ENCODE measurements at regions not wholly inside any gene's neighbourhood (a gene's known extent, or its start where the extent isn't known, plus 50 kb on each side); places are given as distances from the start of the nearest gene placed in this dataset.

DNA sequence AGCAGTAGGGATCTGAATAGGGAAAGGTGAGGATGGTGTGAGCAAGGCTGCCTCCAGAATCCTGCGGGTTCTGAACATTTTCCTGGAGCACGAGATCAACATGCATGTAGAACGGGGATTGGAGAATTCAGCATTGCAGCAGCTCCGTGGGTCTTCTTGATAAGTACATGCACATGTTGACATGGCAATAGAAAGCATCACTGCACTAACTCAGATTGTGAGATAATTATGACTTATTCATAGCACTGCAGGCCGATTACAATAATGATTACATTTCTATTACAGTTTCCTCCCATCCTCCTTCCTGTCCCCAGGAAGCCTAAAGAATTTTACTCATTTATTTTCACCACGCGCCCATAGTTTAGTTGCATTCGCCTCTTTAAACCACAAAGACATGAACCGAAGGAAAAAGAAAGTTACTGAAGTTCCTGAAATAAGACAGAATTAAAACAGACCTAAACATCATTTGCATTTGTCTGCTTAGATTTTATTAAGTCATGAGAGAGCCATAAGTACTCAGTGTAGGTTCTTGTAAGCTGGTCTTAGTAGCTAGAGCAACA is 61.3 kb upstream of the ARX start:
- Histone ChIP-seq H3K9me3 (ENCODE audit: insufficient read depth, low read length) (no peaks in the 10 kb centered on the region), H3K9ac (ENCODE audit: insufficient read length, low read depth) (no peak overlapping the region), H3K36me3 (ENCODE audit: insufficient read depth, insufficient read length, low read length) (no peaks in the 10 kb centered on the region), H3K27me3 (ENCODE audit: insufficient read depth, insufficient read length) (no peaks in the 10 kb centered on the region), H3K4me1 (ENCODE audit: insufficient read depth, insufficient read length) (no peaks in the 10 kb centered on the region), H3K4me3 (ENCODE audit: insufficient read length, low read depth) (no peak overlapping the region)
- TF ChIP-seq SUZ12 (IDR thresholded peaks at IDR 0.05; ENCODE audit: extremely low read depth, insufficient read depth, insufficient read length) (no peak), YY1 (IDR thresholded peaks at IDR 0.05; ENCODE audit: insufficient read depth, insufficient read length) (no peak), ZNF274 (IDR thresholded peaks at IDR 0.05; ENCODE audit: low read depth, low read length) (no peak)
- no peak for DNase-seq (ENCODE audit: low read depth, low spot score)

- Histone ChIP-seq H3K4me1 (ENCODE audit: insufficient read depth, insufficient read length) (no peaks in the 10 kb centered on the region), H3K36me3 (ENCODE audit: insufficient read depth, insufficient read length, low read length) (no peaks in the 10 kb centered on the region), H3K9me3 (ENCODE audit: insufficient read depth, low read length) (no peaks in the 10 kb centered on the region), H3K4me3 (ENCODE audit: insufficient read length, low read depth) (no peak overlapping the region), H3K9ac (ENCODE audit: insufficient read length, low read depth) (no peak overlapping the region), H3K27me3 (ENCODE audit: insufficient read depth, insufficient read length) (no peaks in the 10 kb centered on the region)
- TF ChIP-seq ZNF274 (IDR thresholded peaks at IDR 0.05; ENCODE audit: low read depth, low read length) = no peak
- TF ChIP-seq SUZ12 (IDR thresholded peaks at IDR 0.05; ENCODE audit: extremely low read depth, insufficient read depth, insufficient read length) = no peak
- TF ChIP-seq YY1 (IDR thresholded peaks at IDR 0.05; ENCODE audit: insufficient read depth, insufficient read length) = no peak
- DNase-seq (ENCODE audit: low read depth, low spot score) = no peak
Measured at GRCh38 chrX:25072247-25072646, 56.5 kb upstream of the ARX start.

DNA sequence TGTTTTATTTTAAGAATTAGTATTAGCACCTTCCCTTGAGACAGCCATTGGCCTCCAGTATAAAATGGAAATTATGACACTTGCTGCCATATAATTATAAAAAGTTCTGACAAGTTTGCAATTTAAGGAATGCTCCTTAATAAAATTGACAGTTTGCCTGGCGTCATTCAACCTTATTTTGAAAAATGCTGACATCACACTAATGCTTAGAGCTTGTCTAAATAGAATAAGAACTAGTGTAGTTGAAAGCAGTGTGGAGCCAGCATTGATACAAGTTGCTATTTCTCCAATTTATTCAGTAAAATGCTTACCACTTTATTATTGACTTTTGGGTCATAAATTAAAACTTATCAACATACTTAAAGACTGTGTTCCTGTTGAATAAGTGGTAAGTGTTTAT is 54.3 kb upstream of the ARX start:
- no peak for TF ChIP-seq SUZ12 (IDR thresholded peaks at IDR 0.05; ENCODE audit: extremely low read depth, insufficient read depth, insufficient read length)
- Histone ChIP-seq H3K9me3 (ENCODE audit: insufficient read depth, low read length) (no peaks in the 10 kb centered on the region), H3K36me3 (ENCODE audit: insufficient read depth, insufficient read length, low read length) (no peaks in the 10 kb centered on the region), H3K4me3 (ENCODE audit: insufficient read length, low read depth) (no peak overlapping the region), H3K27me3 (ENCODE audit: insufficient read depth, insufficient read length) (no peaks in the 10 kb centered on the region), H3K9ac (ENCODE audit: insufficient read length, low read depth) (no peak overlapping the region), H3K4me1 (ENCODE audit: insufficient read depth, insufficient read length) (no peaks in the 10 kb centered on the region)
- DNase-seq (ENCODE audit: low read depth, low spot score) = no peak

DNA sequence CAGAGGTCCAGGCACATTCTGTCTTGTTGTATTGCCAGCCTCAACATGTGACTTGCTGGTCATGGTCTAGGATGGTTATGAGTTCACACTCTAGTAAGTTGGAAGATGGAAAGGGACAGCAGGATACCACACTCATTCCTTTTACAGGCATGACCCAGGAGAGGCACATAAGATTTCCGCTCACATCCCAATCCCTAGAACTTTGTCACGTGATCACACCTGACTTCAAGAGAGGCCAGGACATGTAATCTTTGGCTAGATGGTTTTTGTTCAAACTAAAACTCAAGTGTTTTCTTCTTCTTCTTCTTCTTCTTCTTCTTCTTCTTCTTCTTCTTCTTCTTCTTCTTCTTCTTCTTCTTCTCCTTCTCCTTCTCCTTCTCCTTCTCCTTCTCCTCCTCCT is 53.4 kb upstream of the ARX start:
- H3K36me3 ChIP-seq (ENCODE audit: insufficient read depth, insufficient read length, low read length) = no peaks in the 10 kb centered on the region
- H3K9ac ChIP-seq (ENCODE audit: insufficient read length, low read depth) = no peak overlapping the region
- no peaks in the 10 kb centered on the region for H3K4me1 ChIP-seq (ENCODE audit: insufficient read depth, insufficient read length)
- TF ChIP-seq ZNF274 (IDR thresholded peaks at IDR 0.05; ENCODE audit: low read depth, low read length) (no peak), YY1 (IDR thresholded peaks at IDR 0.05; ENCODE audit: insufficient read depth, insufficient read length) (no peak), SUZ12 (IDR thresholded peaks at IDR 0.05; ENCODE audit: extremely low read depth, insufficient read depth, insufficient read length) (no peak)
- no peaks in the 10 kb centered on the region for H3K9me3 ChIP-seq (ENCODE audit: insufficient read depth, low read length)
- no peak for DNase-seq (ENCODE audit: low read depth, low spot score)
- H3K27me3 ChIP-seq (ENCODE audit: insufficient read depth, insufficient read length) = no peaks in the 10 kb centered on the region
- H3K4me3 ChIP-seq (ENCODE audit: insufficient read length, low read depth) = no peak overlapping the region

- no peak overlapping the region for H3K4me3 ChIP-seq (ENCODE audit: insufficient read length, low read depth)
- H3K9ac ChIP-seq (ENCODE audit: insufficient read length, low read depth) = no peak overlapping the region
- H3K36me3 ChIP-seq (ENCODE audit: insufficient read depth, insufficient read length, low read length) = no peaks in the 10 kb centered on the region
- TF ChIP-seq ZNF274 (IDR thresholded peaks at IDR 0.05; ENCODE audit: low read depth, low read length) (no peak), SUZ12 (IDR thresholded peaks at IDR 0.05; ENCODE audit: extremely low read depth, insufficient read depth, insufficient read length) (no peak), YY1 (IDR thresholded peaks at IDR 0.05; ENCODE audit: insufficient read depth, insufficient read length) (no peak)
- no peaks in the 10 kb centered on the region for H3K9me3 ChIP-seq (ENCODE audit: insufficient read depth, low read length)
- no peaks in the 10 kb centered on the region for H3K4me1 ChIP-seq (ENCODE audit: insufficient read depth, insufficient read length)
- DNase-seq (ENCODE audit: low read depth, low spot score) = no peak
- H3K27me3 ChIP-seq (ENCODE audit: insufficient read depth, insufficient read length) = no peaks in the 10 kb centered on the region
Measured at GRCh38 chrX:25068340-25068739, 52.6 kb upstream of the ARX start.

DNA sequence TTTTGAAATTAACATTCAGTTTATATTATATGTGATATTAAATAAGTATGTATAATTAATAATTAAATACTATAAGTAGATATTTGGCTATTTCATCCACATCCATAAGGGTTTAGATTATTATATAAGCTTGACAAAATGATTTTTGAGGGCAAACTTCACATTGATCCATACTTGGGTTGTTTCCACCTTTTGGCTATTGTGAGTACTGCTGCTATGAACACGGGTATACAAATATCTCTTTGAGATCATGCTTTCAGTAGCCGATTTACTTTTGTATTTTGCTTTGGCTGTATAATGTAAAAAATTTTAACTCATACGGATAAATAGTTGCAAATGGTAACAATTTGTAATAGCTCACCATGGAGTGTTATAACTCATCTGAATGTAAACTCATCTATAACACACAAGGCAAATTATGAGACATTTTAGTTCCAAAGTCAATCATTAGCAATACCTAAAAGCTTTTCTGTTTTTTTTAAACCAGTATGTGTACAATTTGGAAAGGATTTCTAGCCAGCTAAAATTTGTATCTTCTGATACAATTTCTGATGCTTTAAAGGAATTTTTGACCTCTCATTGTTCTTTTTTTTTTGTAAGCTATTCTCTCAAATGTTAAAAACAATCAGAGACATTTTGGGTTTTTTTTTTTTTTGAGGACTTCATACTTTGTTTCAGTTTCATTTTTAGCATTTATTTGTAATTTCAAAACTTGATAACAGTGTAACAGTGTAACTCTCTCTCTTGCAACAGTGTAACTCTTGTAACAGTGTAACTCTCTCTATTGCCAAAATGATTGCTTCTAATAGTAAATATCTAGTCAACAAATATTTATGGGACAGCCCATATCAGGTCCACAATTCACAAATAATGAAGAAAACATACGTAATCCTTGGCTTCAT is 51.8 kb upstream of the ARX start:
- no peak for DNase-seq (ENCODE audit: low read depth, low spot score)
- TF ChIP-seq SUZ12 (IDR thresholded peaks at IDR 0.05; ENCODE audit: extremely low read depth, insufficient read depth, insufficient read length) (no peak), ZNF274 (IDR thresholded peaks at IDR 0.05; ENCODE audit: low read depth, low read length) (no peak), YY1 (IDR thresholded peaks at IDR 0.05; ENCODE audit: insufficient read depth, insufficient read length) (no peak)
- Histone ChIP-seq H3K36me3 (ENCODE audit: insufficient read depth, insufficient read length, low read length) (no peaks in the 10 kb centered on the region), H3K4me1 (ENCODE audit: insufficient read depth, insufficient read length) (no peaks in the 10 kb centered on the region), H3K4me3 (ENCODE audit: insufficient read length, low read depth) (no peak overlapping the region), H3K9me3 (ENCODE audit: insufficient read depth, low read length) (no peaks in the 10 kb centered on the region), H3K27me3 (ENCODE audit: insufficient read depth, insufficient read length) (no peaks in the 10 kb centered on the region), H3K9ac (ENCODE audit: insufficient read length, low read depth) (no peak overlapping the region)

- TF ChIP-seq YY1 (IDR thresholded peaks at IDR 0.05; ENCODE audit: insufficient read depth, insufficient read length) = no peak
- Histone ChIP-seq H3K27me3 (ENCODE audit: insufficient read depth, insufficient read length) (no peaks in the 10 kb centered on the region), H3K36me3 (ENCODE audit: insufficient read depth, insufficient read length, low read length) (no peaks in the 10 kb centered on the region), H3K4me1 (ENCODE audit: insufficient read depth, insufficient read length) (no peaks in the 10 kb centered on the region), H3K9ac (ENCODE audit: insufficient read length, low read depth) (no peak overlapping the region), H3K9me3 (ENCODE audit: insufficient read depth, low read length) (no peaks in the 10 kb centered on the region), H3K4me3 (ENCODE audit: insufficient read length, low read depth) (no peak overlapping the region)
- no peak for DNase-seq (ENCODE audit: low read depth, low spot score)
Measured at GRCh38 chrX:25066131-25066530, 50.4 kb upstream of the ARX start.

All from NT2/D1 (cell line).